DMS153 treated with DMSO at 0.1 percent for 48 hours (cell line): ENCODE measurements at regions not wholly inside any gene's neighbourhood (a gene's known extent, or its start where the extent isn't known, plus 50 kb on each side); places are given as distances from the start of the nearest gene placed in this dataset.

ENCODE experiments used
- DNase-seq: peaks from one replicate; lab custom pipeline; 2025; ENCODE audit not compliant: unreplicated experiment; lab: John Stamatoyannopoulos, UW

DNA sequence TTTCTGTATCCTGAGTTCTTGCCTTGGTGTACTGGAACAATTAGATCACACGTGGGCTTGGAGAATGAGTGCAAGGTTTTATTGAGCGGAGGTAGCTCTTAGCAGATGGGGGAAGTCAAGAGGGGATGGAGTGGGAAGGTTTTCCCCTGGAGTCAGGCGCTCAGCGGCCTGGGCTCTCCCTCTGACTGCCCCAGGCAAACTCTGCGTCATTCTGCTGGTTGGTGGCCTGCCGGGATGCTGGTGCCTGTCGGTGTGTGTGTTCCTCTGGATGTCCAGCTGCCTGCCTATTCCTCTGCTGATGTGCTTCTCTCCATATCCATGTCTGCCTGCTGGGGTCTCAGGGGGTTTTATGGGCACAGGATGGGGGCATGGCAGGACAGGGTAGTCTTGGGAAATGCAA, 111.0 kb downstream of the TRIB2 start:
- DNase-seq, result no peak

DNA sequence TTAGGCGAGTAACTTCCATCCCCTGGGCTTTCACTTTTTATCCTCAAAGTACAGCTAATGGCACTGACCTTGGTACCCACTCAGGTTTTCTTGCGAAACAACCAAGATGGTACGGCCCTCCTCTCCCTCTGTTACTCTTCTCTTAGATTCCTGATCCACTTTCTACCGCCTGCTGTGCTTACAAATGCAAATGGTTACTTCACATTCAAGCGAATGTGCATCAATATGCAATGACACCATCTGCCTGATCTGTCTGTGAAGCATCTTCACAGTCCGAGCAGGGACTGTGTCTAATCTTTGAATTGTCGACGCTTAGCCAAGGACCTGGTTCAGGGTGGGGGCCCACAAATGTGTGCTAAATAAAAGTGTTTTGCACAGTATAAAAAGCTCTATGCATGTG, 112.2 kb downstream of the TRIB2 start:
- DNase-seq, result no peak

DNA sequence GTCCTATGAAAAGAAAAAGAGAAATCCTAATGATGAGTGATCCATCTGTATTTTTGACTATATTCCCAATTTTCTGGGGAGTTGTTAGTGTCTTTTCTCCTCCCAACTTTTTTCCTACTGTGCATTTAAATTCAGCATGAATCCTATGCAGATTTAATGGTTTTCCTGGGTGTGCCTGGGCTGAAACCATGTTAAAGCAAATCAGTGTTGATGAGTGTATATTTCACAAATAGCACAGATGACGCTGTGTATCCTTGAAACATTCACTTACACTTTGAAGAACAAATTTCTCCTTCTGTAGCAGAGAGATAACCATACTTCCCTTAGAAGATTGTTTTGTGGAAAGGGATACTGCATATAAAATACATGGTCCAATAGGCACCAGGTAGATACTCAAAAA, 114.3 kb downstream of the TRIB2 start:
- DNase-seq, result no peak

DNA sequence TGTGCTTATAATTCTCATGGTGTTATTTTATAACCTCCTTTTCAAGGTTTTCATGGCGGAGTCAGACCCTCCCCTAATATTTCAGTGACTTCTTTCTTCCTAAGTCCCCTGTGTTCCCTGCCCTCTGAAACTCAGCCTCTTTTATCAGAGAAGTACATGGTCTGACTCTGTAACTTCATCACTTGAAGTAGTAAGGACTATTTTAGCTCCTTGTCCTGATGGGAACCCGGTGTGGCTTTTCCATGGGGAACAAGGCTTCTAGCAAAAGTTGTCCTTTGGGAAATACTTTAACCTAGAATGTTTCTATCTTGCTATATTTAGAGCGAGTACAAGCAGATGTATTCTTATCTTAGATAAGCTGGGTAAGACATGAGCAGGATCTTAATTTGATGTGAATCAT, 117.5 kb downstream of the TRIB2 start:
- no peak for DNase-seq

DNA sequence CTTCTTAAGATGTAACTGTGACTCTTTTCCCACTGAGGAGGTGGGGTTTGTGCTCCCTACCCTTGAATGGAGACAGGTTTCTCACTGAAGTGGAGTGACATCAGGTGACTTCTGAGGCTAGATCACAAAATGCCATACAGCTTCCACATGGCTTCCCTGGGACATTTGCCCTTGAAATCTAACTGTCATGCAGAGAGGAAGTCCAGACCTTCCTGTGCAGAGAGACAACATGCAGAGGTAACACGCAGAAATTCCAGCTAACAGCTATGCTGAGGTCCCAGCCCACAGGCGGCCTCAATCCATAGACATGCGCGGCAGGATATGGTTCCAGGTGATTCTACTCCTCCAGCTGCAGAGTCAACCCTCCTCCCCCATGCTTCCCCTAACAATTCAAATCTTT, 119.0 kb downstream of the TRIB2 start:
- no peak for DNase-seq

DNA sequence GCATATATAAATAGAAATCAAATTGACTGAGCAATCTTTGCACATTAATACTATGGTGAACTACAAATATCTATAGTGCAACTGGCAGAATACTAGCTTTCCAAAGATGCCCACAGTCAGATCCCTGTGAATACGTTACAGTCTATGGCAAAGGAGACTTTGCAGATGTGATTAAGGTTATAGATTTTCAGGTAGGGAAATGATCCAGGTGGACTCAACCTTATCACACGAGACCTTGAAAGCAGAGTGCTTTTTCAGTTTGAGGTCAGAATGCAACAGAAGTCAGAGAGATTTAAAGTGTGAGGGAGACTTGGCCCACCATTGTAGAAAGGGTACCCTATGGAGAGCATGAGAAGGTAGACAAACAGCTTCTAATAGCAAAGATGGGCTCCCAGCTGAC, 122.6 kb downstream of the TRIB2 start:
- no peak for DNase-seq

DNA sequence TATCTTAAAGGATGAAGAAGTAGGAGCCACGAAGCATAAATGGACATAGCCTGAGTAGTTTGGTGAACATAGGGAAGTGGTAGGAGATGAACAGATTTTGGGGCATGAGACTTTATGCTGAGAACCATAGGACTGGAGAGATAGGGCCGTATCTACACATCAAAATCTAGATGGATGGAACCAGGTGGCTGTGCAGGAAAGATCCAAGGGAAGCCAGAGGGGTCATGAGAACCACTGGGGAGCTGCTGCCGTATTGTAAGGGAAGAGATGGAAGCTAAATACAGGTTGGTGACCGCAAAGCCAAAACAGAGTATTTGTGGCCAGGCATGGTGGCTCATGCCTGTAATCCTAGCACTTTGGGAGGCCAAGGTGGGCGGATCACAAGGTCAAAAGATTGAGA, 124.3 kb downstream of the TRIB2 start:
- no peak for DNase-seq

DNA sequence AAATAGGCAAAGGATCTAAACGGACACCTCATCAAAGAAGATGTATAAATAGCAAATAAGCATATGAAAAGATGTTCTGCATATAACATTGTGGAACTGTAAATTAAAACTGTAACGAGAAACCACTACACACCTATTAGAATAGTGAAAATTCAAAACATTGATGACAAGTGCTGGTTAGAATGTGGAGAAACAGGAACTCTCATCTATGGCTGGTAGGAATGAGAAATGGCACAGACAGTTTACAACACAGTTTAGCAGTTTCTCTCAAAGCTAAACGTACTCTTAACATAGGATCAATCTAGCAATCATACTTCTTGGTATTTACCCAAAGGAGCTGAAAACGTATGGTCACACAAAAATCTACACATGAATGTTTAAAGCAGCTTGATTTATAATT, 126.2 kb downstream of the TRIB2 start:
- DNase-seq, result no peak

DNA sequence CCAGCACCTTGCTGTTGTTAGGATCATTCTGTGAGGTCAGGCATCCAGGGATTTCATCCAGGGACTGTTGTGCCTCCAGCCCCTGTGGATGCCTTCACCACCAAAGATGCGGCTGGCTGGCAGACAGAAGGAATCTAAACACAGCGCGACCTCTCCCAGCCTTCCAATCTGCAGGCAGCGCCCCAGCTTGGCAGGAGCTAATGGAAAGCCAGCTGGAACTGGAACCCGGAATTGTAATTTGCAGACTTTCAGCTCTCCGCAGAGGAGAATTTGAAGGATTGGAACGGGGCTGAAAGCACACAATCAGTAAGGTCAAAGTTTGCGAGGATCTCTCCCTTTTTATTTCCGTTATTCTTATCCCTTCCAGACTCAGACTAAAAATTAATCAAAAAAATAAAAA, 127.8 kb downstream of the TRIB2 start:
- DNase-seq, result no peak

DNA sequence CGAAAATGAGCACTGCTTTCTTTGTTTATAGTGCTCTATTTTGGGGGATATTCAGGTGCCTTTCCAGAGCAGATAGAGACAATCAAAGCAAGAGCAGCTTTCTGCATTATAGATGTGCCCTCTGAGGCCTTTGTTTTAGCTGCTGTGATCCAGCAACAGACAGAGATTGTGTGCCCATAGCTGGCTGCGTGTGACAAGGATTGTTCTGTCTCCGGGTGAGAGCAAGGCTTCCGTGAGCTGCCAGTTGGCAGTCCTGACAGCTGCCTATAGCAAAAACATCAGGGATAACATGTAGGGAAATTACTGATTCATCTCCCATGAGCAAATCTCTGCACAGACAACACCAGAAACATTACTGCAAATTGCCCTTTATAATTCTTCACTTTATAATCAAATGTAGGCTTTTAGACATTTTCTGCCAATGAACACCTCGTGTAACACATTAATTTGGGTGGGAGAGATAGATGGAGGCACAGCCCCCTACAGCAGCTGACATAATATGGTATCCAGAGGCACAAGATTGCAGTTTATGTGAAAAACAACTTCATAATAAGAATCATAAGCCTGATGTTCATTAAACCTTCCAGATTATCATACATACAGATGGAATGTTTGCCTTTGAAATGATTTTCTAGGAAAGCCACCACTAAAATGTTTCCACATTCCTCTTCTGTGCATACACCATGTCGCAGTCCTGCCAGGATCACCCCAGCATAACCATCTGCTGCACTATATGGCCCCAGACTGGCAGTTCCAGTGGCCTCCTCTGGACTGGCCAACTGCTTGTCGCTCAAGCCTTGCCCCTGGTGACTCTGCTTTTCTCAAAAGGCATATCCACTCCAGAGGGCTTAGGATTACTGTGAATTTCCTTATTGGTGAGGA, 131.2 kb downstream of the TRIB2 start:
- DNase-seq, result no peak

DNA sequence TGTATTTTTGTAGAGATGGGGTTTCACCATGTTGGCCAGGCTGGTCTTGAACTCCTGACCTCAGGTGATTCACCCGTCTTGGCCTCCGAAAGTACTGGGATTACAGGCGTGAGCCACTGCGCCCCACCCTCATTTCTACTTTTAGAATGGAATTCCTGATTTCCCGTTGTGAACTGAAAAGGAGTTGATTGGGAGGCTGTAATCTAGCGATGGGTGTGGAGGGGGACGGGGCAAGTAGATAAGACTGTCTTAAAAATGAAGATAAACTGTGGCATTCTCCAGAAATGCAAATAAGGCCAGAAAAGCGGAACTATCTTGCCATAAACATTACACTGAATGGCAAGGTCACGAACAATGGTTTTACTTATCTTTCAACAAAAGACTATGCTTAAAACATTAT, 135.4 kb downstream of the TRIB2 start:
- DNase-seq, result no peak

DNA sequence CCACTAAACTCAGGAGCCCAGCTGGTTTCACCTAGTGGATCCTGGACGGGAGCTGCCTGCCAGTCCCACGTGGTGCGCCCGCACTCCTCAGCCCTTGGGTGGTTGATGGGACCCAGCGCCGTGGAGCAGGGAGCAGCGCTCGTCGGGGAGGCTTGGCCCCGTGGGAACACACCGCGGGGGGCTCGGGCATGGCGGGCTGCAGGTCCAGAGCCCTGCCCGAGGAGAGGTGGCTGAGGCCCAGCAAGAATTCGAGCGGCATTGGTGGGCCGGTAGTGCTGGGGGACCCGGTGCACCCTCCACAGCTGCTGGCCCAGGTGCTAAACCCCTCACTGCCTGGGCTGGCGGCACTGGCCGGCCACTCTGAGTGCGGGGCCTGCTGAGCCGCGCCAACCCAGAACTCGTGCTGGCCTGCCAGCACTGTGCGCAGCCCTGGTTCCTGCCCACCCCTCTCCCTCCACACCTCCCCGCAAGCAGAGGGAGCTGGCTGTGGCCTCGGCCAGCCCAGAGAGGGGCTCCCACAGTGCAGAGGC, 137.3 kb downstream of the TRIB2 start:
- DNase-seq, result no peak

DNA sequence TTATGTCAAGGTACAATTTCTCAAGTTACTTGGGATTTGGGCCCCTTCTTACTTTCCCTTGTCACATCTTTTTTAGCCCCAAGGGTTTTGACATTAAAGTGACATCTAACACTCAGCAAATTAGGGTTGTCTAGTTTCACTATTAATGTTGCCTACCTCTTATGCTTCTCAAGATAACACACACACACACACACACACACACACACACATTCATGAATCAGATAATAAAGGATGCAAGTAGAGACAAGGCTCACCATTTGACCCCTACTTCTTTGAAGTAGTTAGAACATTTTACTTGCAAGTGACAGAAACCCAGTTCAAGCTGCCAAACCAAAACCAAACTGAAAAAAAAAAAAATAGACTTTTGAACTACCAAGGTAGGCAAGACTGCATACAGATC, 138.8 kb downstream of the TRIB2 start:
- DNase-seq, result no peak

DNA sequence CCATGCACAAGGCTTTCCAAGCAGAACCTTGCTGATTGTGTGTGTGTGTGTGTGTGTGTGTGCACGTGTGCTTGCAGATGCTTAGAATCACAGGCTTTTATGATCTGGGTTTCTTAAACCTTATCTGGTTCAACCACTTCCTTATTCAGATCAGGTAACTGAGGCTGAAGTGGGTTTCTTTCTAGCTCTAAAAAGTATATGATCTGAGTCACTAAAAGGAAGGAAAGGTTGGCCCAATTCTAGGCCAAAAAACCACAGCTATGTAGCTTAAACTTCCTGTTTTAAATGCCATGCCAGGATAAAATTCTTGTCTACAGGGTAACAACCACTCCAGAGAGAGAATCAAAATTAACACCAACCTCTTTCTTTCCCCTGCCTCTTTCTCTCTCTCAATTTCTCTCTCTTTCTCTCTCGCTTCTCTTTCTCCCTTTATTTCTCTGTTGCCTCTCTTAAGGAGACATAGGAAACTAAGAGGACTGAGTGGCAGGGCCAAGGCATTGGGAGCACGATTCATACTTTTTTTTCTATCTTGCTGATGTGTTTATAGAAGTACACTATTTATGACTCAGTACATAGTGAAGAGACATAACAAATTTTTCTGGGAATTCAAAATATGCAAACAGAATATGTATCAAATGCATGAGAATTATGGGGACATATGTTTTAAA, 140.3 kb downstream of the TRIB2 start:
- no peak for DNase-seq

DNA sequence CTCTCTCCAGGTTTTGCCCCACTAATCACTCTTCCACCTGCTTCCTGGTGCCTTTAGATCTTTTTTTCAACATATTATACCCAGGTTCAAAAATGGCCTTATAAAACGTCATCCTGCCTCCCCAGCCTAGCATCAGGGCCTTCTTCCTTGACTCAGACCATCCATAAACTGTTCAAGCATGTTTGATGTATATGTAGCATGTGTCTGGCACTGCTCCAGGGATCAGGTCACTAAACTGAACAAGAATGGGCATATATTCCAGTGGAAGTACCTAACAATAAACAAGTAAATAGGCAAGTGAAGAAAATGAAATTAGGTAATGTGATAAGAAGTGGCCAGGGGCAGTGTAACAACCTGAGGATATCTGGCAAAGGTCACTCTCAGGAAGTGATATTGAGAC, 141.2 kb downstream of the TRIB2 start:
- no peak for DNase-seq

DNA sequence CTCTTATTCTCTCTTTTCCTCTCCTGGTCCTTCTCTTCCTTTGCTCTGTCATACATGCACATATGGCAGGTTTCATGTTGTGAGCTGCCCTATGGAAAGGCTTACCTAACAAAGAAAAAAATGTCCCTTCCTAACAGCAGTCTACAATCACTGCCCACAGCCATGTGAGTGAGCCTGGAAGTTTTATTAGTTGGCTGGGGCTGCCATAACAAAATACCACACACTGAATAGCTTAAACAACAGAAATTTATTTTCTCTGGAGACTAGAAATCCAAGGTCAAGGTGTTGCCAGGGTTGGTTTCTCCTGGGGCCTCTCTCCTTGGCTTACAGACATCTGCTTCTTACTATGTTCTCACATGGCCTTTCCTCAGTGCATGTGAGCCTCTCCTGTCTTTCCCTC, 142.1 kb downstream of the TRIB2 start:
- DNase-seq, result no peak

DNA sequence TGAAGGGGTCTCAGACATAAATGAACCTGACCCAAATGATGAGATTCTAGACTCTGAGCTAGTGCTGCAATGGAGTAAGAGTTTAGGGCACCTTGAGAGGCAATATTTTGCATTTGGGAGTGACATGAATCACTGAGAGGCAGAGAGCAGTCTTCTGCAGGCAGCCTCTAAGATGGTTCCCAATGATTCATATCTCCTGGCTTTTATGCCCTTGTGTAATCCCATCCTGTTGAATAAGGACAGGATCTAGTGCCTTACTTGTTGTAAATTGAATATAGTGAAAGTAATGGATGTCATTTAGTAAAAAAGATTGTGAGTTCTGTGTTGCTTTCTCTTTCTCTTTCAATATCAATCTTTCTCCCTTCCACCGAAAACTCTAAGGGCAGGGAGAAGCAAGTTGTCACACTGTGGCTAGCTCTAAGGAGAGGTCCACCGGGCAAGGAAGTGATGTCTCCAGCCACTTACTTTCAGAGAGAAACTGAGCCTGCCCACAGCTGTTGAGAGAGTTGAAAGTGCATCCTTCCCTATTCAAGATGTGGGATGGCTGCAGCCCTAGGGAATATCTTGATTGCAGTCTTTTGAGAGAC, 144.7 kb downstream of the TRIB2 start:
- no peak for DNase-seq

DNA sequence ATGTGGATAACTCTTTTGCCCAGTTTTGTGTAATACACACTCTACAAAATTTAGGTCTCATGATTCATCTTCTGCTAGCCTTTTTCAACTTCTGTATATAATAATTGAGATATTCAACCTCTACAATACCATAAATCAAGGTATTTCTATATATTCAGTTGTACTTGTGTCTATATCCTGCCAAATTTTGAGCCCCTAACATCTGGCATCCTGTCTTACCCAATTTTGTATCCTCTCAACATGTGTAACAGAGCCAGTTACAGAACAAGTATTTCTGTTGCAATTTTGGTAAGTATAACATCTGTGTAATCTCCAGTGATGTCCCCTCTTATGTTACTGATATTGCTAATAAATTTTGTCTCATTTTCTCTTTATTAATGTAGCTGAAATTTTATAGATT, 145.8 kb downstream of the TRIB2 start:
- no peak for DNase-seq

DNA sequence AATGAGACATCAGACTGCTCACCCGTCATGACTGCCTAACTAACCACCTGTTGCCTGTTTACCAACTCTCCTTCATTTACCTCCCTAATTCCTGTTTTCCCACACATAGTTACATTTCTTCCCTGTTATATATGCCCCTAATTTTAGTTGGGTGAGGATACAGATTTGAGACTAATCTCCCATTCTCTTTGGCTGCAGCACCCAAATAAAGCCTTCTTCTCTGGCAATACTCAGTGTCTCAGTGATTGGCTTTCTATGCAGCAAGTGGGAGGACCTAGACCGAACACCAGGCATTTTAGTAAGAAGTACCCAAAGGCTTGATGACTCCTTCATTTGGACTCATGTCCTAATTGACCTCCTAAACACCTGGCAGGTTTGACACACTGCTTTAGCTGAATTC, 147.2 kb downstream of the TRIB2 start:
- DNase-seq, result no peak

DNA sequence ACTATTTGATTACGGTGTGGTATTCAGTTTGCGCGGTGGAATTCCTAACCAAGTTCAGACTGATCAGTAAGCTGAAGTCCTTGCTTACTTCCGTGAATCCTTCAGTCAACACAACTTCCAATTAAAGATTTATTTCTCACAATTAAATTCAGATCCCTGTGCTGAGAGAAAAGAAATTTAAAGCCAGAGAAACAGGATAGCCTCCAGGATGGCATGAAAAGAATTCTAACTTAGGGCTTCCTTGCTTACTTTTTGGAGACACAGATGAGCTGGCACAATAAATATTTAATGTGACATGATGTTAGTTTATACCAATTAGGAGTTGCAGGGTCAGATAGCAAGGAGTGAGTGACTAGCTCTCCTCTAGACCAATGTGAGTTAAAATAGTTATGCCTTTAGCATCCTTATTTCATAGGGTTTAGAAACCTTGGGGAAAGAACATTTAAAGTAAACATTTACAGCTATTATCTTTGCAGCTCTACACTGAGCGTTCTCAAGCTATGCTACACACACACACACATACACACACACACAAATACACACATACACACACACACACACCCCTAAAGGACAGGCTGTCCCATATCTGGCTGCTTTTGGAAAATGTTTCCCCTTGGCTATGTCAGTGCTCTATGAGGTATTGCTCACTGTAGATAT, 151.0 kb downstream of the TRIB2 start:
- DNase-seq, result no peak

DNA sequence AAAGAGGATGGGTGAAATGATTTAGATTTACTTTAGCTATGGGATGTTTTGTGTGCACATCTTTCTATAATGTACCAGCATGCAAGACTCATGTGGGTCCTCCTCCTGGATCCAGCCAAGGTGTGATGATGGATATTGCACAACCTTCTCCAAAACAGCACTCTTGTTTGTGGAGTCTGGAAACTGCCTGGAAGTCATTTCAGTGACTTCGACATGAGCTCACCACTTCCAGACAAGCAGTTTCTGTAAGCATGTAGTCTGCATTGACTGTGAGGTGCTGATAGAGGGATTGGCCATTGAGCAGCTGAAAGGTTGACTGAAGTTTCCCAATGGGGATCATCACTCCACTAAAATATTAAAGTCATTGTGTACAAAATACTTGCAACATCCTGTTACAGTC, 154.0 kb downstream of the TRIB2 start:
- DNase-seq, result no peak
